ENCODE measurements at regions not wholly inside any gene's neighbourhood (a gene's known extent, or its start where the extent isn't known, plus 50 kb on each side); places are given as distances from the start of the nearest gene placed in this dataset.

DNA sequence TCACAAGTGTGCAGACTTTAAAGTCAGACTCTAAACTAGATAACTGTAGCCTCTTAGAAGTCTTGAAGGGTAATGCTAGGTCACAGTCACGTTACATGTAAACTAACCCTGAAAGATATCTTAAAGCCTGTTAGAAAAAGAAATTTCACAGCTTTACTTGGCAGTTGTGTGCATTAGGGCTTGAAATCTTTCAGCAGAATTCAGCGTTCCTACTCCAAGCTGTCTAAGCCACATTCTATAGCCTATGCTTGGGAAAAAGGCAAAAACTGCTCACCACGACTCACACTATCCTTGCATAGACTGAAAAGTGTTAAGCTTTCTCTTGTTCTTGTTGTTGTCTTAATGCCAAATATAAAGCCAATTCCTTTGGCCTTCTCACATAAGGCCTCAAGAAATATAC lies 338.0 kb upstream of the SASH1 start:
- TF ChIP-seq POLR2A (IDR thresholded peaks at IDR 0.05), result no peak
- TF ChIP-seq, protein P1, sequence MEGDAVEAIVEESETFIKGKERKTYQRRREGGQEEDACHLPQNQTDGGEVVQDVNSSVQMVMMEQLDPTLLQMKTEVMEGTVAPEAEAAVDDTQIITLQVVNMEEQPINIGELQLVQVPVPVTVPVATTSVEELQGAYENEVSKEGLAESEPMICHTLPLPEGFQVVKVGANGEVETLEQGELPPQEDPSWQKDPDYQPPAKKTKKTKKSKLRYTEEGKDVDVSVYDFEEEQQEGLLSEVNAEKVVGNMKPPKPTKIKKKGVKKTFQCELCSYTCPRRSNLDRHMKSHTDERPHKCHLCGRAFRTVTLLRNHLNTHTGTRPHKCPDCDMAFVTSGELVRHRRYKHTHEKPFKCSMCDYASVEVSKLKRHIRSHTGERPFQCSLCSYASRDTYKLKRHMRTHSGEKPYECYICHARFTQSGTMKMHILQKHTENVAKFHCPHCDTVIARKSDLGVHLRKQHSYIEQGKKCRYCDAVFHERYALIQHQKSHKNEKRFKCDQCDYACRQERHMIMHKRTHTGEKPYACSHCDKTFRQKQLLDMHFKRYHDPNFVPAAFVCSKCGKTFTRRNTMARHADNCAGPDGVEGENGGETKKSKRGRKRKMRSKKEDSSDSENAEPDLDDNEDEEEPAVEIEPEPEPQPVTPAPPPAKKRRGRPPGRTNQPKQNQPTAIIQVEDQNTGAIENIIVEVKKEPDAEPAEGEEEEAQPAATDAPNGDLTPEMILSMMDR (IDR thresholded peaks at IDR 0.05), result no peak

Measured in breast epithelium (tissue), 3 donors.